NCI-H1436 (cell line): ENCODE measurements at regions not wholly inside any gene's neighbourhood (a gene's known extent, or its start where the extent isn't known, plus 50 kb on each side); places are given as distances from the start of the nearest gene placed in this dataset.
"Not testable (repeated sequence)": the region's sequence is repeated elsewhere in the genome, so short reads cannot be mapped to it uniquely, and the experiment has no call there.

Experiments used
- DNase-seq: peaks from one replicate; lab custom pipeline; 2025; lab: John Stamatoyannopoulos, UW

- no peak for DNase-seq
Observed at GRCh38 chr3:109804697-109805096, 467.4 kb upstream of the DPPA4 start.

- DNase-seq, result no peak
Observed at GRCh38 chr3:109806929-109807328, 469.6 kb upstream of the DPPA4 start.

- no peak for DNase-seq
Observed at GRCh38 chr3:109809513-109809912, 472.2 kb upstream of the DPPA4 start.

- DNase-seq, result no peak
Observed at GRCh38 chr3:109818081-109818480, 480.7 kb upstream of the DPPA4 start.

GRCh38 chr3:109819734-109820133 is 482.4 kb upstream of the DPPA4 start:
- DNase-seq, result no peak

- DNase-seq, result no peak
Observed at GRCh38 chr3:109825971-109826810, 488.8 kb upstream of the DPPA4 start.

- no peak for DNase-seq
Observed at GRCh38 chr3:109831403-109831802, 494.1 kb upstream of the DPPA4 start.

- DNase-seq, result no peak
Observed at GRCh38 chr3:109835958-109836357, 498.6 kb upstream of the DPPA4 start.

- DNase-seq, result no peak
Observed at GRCh38 chr3:109851854-109852253, 514.5 kb upstream of the DPPA4 start.

- no peak for DNase-seq
Observed at GRCh38 chr3:109852283-109852682, 514.9 kb upstream of the DPPA4 start.

GRCh38 chr3:109853077-109853731 is 515.9 kb upstream of the DPPA4 start:
- no peak for DNase-seq

GRCh38 chr3:109863701-109864100 is 526.4 kb upstream of the DPPA4 start:
- no peak for DNase-seq

- DNase-seq, result no peak
Observed at GRCh38 chr3:109864452-109864851, 527.1 kb upstream of the DPPA4 start.

GRCh38 chr3:109869586-109869985 is 532.2 kb upstream of the DPPA4 start:
- no peak for DNase-seq

- DNase-seq, result no peak
Observed at GRCh38 chr3:109874896-109875708, 537.8 kb upstream of the DPPA4 start.

GRCh38 chr3:109877616-109878015 is 540.3 kb upstream of the DPPA4 start:
- DNase-seq, result not testable (repeated sequence)

GRCh38 chr3:109882144-109882543 is 544.8 kb upstream of the DPPA4 start:
- DNase-seq, result no peak

GRCh38 chr3:109887293-109887692 is 549.9 kb upstream of the DPPA4 start:
- no peak for DNase-seq

- DNase-seq, result no peak
Observed at GRCh38 chr3:109888026-109888425, 550.7 kb upstream of the DPPA4 start.

- DNase-seq, result no peak
Observed at GRCh38 chr3:109897734-109898133, 560.4 kb upstream of the DPPA4 start.

- DNase-seq, result no peak
Observed at GRCh38 chr3:109899925-109900324, 562.6 kb upstream of the DPPA4 start.

- DNase-seq, result no peak
Observed at GRCh38 chr3:109900783-109901182, 563.4 kb upstream of the DPPA4 start.

GRCh38 chr3:109902549-109902948 is 565.2 kb upstream of the DPPA4 start:
- no peak for DNase-seq
